Prostate gland (tissue), 2 donors: ENCODE measurements at regions not wholly inside any gene's neighbourhood (a gene's known extent, or its start where the extent isn't known, plus 50 kb on each side); places are given as distances from the start of the nearest gene placed in this dataset.
"Not testable (repeated sequence)": the region's sequence is repeated elsewhere in the genome, so short reads cannot be mapped to it uniquely, and the experiment has no call there.

Experiments used
- DNase-seq: peaks from one replicate; pipeline ENCODE4 v3.0.0-alpha.2; 2019; ENCODE audit warnings: low spot score
- H3K27ac ChIP-seq, 2 donors: fragments of 200-600 bp; sonication (generic); 2 replicates each; pipeline ENCODE4 v1.5.1; 2017 to 2019
- H3K27me3 ChIP-seq: fragments of 200-600 bp; sonication (generic); replicated peaks from 2 replicates; pipeline ENCODE4 v1.5.1; 2019; ENCODE audit not compliant: insufficient read depth
- H3K36me3 ChIP-seq, 2 donors: fragments of 200-600 bp; sonication (generic); 1 replicate in 1 of 2; 2 replicates in 1 of 2; pipeline versions ENCODE4 v1.5.1 to v1.8.1; 2017 to 2019
- H3K4me1 ChIP-seq: fragments of 200-600 bp; sonication (generic); replicated peaks from 2 replicates; pipeline ENCODE4 v1.5.1; 2019
- H3K4me3 ChIP-seq, 2 donors: fragments of 200-600 bp; sonication (generic); 2 replicates each; pipeline ENCODE4 v1.5.1; 2017 to 2019
- H3K9me3 ChIP-seq: fragments of 200-600 bp; sonication (generic); 2 replicates; pipeline ENCODE4 v1.5.1; 2017
- CTCF ChIP-seq, 4 experiments: fragments of 200-600 bp in 2 of 4; fragments of 450-650 bp in 2 of 4; sonication (generic) in 2 of 4; IDR thresholded peaks; 1 replicate in 3 of 4; 2 replicates in 1 of 4; pipeline ENCODE4 v1.5.1; 2016 to 2019; ENCODE audit warnings: antibody characterized with exemption in 4 of 4, mild to moderate bottlenecking in 2 of 4, moderate library complexity in 2 of 4
- POLR2A ChIP-seq: fragments of 450-650 bp; IDR thresholded peaks from one replicate; pipeline ENCODE4 v1.6.1; 2016; ENCODE audit warnings: antibody characterized with exemption, mild to moderate bottlenecking
- POLR2AphosphoS5 ChIP-seq: sonication (generic); formaldehyde crosslinking; IDR thresholded peaks from one replicate; pipeline ENCODE4 v1.6.1; 2017; ENCODE audit warnings: antibody characterized with exemption
- WGBS: methylation state at CpG from one replicate; pipeline ENCODE4 v1.1.5; 2018; 5-methylcytosine and 5-hydroxymethylcytosine counted together
- intact Hi-C: fragments of 100-400 bp; cut with DNase I; formaldehyde crosslinking; loops from one replicate; pipeline ENCODE4 v1.14.2; 2022

- TF ChIP-seq CTCF (IDR thresholded peaks at IDR 0.05) (no peak), POLR2AphosphoS5 (no peak), POLR2A (no peak)
- H3K36me3 ChIP-seq, result no peaks in the 10 kb centered on the region
- DNase-seq, result no peak
- intact Hi-C loops, result no loop called here
- H3K9me3 ChIP-seq, result no peaks in the 10 kb centered on the region
- no peaks in the 10 kb centered on the region for H3K27me3 ChIP-seq
- 29% methylated on average over 2 of the region's 2 CpGs for WGBS
- no peaks in the 10 kb centered on the region for H3K4me1 ChIP-seq
- H3K4me3 ChIP-seq, result no peak overlapping the region
- H3K27ac ChIP-seq, result no peak overlapping the region
Measured at GRCh38 chr13:54563286-54563685, 1534.7 kb downstream of the OLFM4 start.

DNA sequence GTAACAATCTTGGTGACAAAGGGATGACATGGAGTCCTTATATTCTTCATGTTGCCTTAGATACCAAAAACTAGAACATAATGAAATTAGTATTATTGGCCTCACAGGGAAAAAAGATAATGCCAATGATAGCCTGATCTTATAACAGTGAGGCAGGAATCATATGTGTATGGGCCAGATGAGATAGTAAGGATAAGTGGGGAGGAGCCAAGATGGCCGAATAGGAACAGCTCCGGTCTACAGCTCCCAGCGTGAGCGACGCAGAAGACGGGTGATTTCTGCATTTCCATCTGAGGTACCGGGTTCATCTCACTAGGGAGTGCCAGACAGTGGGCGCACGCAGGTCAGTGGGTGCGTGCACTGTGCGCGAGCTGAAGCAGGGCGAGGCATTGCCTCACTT, 1543.4 kb downstream of the OLFM4 start:
- DNase-seq, intact Hi-C loops, H3K27me3 ChIP-seq, H3K4me3 ChIP-seq, H3K27ac ChIP-seq, H3K36me3 ChIP-seq, H3K9me3 ChIP-seq, H3K4me1 ChIP-seq: not testable (repeated sequence)
- 93% methylated on average over 13 of the region's 13 CpGs for WGBS

DNA sequence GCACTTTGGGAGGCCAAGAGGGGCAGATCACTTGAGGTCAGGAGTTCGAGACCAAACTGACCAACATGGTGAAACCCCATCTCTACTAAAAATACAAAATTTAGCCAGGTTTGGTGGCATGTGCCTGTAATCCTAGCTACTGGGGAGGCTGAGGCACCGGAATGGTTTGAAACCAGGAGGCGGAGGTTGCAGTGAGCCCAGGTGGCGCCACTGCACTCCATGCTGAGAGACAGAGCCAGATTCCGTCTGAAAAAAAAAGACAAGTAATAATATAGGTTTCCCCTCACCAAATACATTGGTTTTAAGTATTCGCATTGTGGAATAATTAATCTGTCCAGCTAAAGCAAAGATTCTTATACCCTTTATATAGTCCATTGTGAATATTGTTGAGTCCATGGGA, 1544.6 kb downstream of the OLFM4 start:
- TF ChIP-seq POLR2AphosphoS5, result no peak
- no peak for TF ChIP-seq POLR2A
- TF ChIP-seq CTCF (IDR thresholded peaks at IDR 0.05), result no peak
- Histone ChIP-seq H3K9me3 (no peaks in the 10 kb centered on the region), H3K4me1 (no peaks in the 10 kb centered on the region), H3K4me3 (no peak overlapping the region), H3K36me3 (no peaks in the 10 kb centered on the region), H3K27me3 (no peaks in the 10 kb centered on the region), H3K27ac (no peak overlapping the region)
- no peak for DNase-seq
- intact Hi-C loops, result no loop called here
- WGBS, result 97% methylated on average over 6 of the region's 6 CpGs

DNA sequence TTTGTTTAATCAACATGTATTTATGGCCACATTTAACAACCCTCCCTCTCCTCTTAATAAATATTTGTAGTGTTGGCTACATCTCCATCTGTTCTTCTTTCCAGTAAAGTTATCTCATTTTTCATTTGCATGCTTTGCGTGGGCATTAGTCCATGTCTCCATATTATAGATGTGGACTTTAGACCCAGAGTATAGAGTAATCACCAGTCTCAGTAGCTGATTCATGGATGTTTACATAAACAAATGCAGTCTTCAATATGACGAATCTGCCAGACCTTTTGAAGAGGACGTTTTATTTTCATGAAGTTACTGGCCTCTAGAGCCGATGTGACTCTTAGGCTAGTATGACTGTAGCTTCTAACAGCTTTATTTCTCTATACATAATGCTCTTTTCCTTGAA, 1546.2 kb downstream of the OLFM4 start:
- H3K27ac ChIP-seq, result no peak overlapping the region
- TF ChIP-seq POLR2AphosphoS5, result no peak
- no peak overlapping the region for H3K4me3 ChIP-seq
- no peaks in the 10 kb centered on the region for H3K27me3 ChIP-seq
- intact Hi-C loops, result no loop called here
- DNase-seq, result no peak
- no peaks in the 10 kb centered on the region for H3K36me3 ChIP-seq
- no peaks in the 10 kb centered on the region for H3K9me3 ChIP-seq
- no peaks in the 10 kb centered on the region for H3K4me1 ChIP-seq
- 72% methylated on average over 4 of the region's 4 CpGs for WGBS

DNA sequence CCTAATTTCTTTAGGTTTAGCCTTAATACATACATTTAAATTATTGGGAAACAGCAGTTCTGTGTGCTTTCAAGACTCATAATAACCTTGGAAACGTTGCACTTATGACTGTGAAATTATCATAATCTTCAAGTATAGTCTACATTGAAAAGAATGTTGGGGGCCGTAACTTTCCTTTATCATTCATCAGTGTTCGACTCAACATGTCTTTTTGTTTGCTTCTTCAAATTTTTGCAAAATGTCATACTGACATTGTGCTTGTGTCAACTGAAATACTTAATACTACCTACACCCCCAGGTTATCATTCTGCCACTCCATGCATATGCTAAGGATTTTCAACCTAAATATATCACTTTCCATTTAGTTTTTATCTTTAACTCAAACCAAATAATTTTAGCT, 1562.9 kb downstream of the OLFM4 start:
- Histone ChIP-seq H3K9me3 (no peaks in the 10 kb centered on the region), H3K27ac (no peak overlapping the region), H3K4me3 (no peak overlapping the region), H3K4me1 (no peaks in the 10 kb centered on the region), H3K27me3 (no peaks in the 10 kb centered on the region), H3K36me3 (no peaks in the 10 kb centered on the region)
- intact Hi-C loops, result no loop called here
- TF ChIP-seq CTCF (IDR thresholded peaks at IDR 0.05) (no peak), POLR2A (no peak), POLR2AphosphoS5 (no peak)
- WGBS, result 57% methylated on average over 3 of the region's 3 CpGs
- no peak for DNase-seq

GRCh38 chr13:54592201-54592600, 1563.6 kb downstream of the OLFM4 start:
- Histone ChIP-seq H3K9me3 (no peaks in the 10 kb centered on the region), H3K36me3 (no peaks in the 10 kb centered on the region), H3K4me1 (no peaks in the 10 kb centered on the region), H3K27me3 (no peaks in the 10 kb centered on the region), H3K27ac (no peak overlapping the region), H3K4me3 (no peak overlapping the region)
- WGBS, result 89% methylated on average over 2 of the region's 2 CpGs
- no peak for DNase-seq
- intact Hi-C loops, result no loop called here
- TF ChIP-seq POLR2A (no peak), POLR2AphosphoS5 (no peak), CTCF (IDR thresholded peaks at IDR 0.05) (no peak)
